Left renal cortex interstitium (tissue), 4 donors: ENCODE measurements at regions not wholly inside any gene's neighbourhood (a gene's known extent, or its start where the extent isn't known, plus 50 kb on each side); places are given as distances from the start of the nearest gene placed in this dataset.

Experiments
- DNase-seq, 4 donors: peaks; one replicate each; pipeline ENCODE4 v3.0.0-alpha.2; 2013; ENCODE audit warnings: low read depth in 4 of 4, low spot score in 2 of 4, missing footprints in 1 of 4

DNA sequence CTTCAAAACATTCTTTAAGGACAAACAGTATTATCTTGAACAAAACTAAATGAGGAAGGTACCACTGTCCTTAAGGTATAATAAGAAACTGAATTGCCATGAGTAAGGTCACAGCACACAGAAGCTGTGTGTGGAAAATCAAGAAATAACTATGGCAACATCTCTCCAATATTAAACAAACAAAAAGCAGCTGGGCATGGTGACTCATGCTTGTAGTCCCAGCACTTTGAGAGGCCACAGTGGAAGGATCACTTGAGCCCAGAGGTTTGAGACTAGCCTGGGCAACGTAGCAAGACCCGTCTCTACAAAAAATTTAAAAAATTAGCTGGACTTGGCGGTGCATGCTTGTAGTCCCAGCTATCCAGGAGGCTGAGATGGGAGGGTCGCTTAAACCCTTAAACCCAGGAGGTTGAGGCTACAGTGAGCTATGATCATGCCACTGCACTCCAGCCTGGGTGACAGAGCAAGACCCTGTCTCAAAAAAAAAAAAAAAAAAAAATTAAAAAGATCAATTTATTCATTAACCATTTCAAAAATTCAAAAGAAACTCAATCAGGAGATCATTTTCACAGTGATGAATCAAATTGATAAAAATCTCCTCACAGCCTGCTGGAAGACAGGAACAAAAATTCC is 195.4 kb downstream of the SKIDA1 start:
- no peak for DNase-seq

DNA sequence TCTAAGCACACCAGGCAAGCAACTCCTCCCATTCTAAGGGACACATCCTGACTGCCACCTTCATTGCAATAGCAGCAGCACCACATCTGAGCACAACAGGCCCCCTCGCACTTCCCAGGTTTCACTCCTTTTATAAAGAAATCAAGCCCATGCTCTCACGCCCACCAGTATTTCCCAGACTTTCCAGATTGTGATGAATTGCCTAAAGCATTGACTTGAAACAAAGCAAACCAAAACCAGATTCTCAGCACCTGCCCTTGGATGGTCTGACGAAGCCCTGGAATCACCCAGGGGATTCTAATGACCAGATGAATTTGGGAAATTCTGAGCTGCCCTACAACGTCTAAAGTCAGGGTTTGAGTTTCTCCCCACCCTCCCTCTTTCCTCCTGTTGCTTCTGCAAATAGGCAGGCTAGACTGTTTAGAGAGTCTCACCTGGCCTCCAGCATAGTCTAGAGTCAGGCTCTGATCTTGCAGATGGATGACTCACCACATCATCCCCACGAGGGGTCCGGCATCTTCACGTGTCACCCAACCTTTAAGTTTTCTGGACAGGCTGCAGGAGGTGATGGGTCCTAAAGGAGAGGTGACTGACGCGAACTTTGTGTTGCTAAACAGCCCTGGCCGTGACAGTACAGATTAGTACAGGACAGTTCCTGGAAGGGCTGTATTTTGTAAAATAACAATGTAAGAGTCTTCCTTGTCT is 198.0 kb downstream of the SKIDA1 start:
- no peak for DNase-seq

DNA sequence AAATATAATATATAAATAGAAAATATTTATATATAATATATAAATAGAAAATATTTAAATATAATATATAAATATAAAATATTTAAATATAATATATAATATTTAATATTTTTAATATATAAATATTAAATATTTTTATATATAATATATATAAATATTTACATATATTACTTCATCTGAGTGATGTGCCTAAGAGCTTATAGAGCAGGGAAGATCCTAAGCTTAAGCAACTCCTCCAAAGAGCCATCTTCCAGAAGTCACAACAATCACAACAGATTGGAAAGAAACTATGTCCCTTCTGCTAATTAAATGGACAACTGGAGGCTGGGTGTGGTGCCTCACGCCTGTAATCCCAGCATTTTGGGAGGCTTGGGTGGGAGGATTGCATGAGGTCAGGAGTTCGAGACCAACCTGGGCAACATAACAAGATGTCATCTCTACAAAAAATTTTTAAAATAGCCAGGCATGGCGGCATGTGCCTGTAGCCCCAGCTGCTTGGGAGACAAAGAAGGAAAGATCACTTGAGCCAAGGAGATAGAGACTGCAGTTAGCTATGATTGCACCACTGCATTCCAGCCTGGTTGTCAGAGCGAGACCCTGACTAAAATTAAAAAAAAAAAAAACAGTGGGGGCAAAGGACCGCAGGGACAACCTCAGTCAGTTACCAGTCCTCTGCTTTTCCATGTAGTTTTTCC is 198.7 kb downstream of the SKIDA1 start:
- DNase-seq = no peak

DNA sequence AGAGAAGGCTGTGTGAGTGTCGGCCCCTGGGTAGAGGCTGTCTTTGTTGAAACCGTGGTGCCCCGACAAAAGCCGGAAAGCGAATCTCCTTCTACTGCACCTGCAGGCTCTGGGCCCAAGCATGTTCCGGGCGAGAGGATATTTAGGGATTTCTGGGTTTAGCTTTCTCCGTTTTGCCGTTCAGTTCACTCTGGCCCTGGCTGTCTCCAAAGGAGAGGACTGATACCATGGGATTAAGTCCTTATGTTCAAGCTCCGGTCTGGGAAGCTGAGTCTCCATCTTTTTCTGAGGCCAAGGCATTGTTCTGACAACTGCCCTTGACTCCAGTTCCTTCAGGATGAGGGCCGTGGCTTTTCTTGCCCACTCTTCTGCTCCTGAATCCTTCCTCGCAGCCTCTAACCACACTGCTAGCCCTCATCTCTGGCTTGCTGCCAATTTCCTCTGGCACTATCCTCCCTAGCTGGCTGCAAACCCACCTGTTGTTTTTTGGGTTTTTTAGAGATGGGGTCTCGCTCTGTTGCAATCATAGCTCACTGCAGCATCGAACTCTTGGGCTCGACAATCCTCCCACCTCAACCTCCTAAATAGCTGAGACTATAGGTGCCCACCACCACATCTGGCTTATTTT is 206.8 kb downstream of the SKIDA1 start:
- DNase-seq = no peak

DNA sequence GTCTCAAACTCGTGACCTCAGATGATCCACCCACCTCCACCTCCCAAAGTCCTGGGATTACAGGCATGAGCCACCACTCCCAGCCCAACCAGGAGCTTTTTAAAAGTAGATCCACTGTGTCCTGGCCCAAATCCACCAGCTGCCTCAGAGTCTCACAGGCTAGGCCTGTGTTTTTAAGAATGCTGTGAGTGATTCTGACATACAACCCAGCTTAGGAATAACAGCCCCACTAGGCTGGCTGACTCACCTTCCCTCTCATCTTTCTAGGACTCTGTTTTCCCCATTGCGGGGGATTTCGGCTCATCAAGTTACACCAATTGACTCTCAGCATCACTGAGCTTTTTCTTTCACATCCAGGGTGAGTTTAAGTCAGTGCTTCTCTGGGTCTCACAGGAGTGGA is 207.6 kb downstream of the SKIDA1 start:
- DNase-seq = no peak

DNA sequence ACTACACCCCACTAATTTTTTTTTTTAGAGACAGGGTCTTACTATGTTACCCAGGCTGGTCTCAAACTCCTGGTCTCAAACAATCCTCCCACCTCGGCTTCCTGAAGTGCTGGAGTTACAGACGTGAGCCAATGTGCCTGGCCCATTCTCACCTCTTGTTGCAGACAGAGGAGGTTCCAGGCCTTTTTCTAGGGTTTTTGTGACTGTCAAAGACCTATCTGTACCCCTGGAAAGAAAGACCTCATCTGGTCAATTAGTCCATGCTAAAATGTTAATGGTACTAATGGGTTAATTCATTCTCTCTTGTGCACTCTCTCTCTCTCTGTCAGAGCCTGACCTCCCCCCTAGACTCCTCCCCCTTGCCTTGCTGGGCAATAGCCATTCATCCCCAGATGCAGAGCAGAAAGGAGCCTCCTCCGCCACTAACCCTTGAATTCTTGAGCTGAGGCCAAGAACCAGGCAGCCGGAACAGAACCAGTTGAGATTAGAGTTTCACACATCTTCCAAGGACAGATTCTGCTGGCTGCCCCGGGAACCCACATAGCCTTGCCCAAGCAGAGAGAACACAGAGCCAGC is 209.7 kb downstream of the SKIDA1 start:
- peak in 1 of 4 donors; percentile 89 for DNase-seq

DNA sequence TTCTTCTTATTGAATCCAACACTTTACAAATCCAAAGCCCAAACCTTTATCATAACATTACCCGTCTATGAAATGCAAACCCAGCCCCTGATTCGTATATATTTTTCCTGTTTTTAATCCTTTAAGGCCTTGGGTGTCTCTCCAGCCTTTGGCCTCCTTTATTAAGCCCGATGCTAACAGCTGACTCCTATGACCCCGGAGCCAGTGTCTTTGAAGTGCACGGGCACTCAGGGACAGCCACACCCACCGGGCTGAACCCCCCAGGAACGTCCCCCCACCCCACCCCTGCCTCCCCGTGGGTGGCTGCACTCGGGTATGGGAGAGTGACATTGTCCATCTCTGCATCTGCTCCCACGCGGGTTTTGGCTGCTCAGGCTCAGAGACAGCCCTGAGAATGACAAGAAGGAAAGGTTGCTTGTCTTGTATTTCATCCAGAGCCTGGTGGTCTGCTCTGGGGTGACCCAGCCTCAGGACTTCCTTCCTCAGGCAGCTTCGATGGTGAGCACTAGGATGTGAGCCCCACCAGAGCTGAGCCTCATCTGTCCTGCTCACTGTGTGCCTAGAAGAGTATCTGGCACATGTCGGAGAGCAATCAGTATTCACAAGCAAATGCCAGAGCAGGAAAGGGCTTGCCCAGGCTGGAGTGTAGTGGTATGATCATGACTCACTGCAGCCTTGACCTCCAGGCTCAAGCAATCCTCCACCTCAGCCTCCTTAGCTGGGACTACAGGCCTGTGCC is 210.4 kb downstream of the SKIDA1 start:
- no peak for DNase-seq

DNA sequence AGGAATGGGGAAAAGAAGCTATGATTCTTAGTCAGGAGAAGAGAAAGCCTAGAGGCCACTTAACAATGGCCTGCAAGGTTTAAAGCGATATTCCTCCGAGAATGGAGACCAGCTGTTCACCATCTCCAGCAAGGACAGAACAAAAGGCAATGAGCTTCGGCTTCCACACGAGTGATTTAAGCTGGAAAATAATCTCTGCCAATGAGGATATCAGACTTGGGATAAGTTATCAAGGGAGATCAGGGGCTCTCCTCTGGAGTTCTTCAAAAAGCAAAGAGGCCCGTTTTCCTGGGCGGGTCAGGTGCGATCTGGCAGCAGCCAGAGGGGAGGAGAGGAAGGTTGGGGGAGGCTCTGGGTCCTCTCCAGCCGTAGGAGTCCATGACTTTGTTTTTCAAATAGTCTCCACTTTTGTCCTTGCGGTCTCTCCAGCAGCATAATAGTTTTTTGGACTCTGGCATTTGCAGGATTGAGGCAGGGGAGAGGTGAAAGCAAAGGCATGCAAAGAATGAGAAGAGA is 211.3 kb downstream of the SKIDA1 start:
- DNase-seq = no peak

DNA sequence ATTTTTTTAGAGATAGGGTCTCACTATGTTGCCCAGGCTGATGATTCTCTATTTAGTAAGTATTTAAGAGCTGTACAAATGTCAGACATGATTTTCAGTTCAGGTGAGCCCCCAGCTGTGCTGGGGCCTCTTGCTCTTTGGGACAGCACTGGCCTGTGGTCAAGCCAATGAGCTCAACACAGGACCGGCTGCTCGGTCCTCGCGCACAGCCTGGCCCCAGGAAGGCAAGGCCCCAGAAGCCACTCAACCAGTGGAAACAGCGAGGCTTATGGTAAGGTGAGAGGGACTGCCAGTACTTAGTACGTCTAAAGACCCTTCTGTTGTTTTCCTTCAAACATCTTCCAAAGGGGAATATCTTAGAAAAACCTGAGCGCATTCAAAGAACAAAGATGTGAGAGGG is 211.8 kb downstream of the SKIDA1 start:
- no peak for DNase-seq

DNA sequence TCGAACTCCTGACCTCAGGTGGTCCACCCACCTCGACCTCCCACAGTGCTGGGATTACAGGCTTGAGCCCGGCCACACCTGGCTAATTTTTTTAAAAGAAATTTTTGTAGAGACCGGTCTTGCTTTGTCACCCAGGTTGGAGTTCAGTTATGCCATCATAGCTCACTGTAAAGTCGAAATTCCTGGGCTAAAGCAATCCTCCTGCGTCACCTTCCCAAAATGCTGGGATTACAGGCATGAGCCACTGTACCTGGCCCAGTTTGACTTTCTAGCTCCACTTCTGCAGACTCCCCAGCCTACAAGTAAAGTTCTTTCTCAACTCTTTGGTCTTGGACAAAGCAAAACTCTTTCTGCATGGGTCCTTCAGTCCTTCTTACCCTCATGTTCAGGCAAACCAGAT is 214.1 kb downstream of the SKIDA1 start:
- DNase-seq = no peak

DNA sequence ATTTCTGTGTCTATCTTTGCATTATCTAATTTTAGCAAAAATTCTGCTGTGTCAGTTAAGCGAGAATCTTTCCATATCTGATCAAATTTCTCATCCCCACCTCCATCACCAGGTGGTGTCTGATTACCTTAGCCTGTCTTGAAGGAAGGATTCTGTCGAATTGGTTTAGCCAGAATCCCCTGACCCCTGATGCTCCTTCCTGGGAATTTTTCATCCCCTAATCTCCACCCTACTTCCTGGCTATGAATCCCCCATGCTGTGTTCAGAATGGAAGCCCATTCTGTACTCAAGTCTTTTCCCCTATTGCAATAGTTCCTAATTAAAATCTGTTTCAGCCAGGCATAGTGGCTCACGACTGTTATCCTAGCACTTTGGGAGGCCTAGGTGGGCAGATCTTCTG is 216.1 kb downstream of the SKIDA1 start:
- DNase-seq = no peak

DNA sequence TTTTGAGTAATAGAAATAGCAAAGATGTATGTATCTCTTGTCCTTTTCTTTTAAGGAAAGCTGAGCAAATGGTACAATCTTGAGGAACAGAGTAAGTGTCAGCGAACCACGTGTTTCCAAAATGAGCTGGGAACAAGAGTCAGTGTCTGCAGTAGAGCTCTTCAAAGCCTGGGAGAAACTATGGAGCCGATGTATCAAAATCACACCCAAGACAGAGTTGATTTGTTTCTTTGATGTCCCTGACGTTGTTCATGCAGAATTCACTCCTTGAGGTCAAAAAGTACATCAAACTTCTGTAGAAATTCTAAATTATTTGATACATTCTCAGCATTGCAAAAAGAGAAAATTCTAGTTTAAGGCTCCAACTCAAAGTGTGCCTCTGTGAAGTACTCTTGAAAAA is 216.5 kb downstream of the SKIDA1 start:
- DNase-seq = no peak

DNA sequence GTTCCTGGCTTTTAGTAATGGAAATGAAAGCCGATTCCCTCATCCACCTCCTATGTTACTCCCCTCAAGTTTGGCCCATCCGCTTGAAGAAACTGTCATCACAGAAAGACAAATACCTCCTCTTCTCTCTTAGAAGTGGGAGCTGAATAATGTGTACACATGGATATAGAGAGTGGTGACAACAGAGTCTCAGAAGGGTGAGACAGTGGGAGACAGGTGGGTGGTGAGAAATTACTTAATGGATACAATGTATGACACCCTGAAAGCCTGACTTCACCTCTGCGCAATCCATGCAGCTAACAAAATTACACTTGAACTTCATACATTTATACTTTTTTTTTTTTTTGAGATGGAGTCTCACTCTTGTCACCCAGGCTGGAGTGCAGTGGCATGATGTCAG is 217.5 kb downstream of the SKIDA1 start:
- DNase-seq = no peak

DNA sequence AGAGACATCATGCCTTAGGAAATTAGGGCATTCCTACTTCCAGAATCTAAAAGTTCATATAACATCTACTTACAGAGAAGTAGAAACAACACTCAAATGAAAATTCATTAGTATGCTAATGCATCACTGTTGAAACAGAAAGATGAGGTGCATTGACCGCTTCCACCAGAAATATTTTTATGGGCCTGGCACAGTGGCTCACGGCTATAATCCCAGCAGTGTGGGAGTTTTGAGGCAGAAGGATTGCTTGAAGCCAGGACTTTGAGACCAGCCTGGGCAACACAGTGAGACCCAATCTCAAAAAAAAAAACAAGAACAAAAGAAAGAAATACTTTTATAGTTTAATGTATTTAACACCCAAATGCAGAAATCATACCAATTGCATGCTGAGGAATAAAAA is 220.9 kb downstream of the SKIDA1 start:
- DNase-seq = no peak

DNA sequence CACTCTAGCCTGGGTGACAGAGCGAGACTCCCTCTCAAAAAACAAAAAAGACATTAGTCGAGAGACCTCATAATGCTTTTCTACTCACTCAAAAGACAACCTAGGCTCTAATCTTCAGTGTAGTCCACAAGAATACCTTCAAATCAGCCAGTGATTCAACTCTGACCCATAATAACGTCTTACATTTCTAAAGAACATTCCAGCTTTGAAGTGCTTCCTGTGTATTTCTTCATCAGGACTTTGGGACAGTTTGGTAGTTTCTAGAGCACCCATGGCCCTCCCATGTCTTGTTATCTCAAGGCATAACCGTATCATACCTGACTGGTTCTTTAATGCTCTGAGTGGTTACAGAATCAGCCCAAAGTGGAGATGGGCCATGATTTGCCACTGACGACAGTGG is 221.3 kb downstream of the SKIDA1 start:
- DNase-seq = no peak

DNA sequence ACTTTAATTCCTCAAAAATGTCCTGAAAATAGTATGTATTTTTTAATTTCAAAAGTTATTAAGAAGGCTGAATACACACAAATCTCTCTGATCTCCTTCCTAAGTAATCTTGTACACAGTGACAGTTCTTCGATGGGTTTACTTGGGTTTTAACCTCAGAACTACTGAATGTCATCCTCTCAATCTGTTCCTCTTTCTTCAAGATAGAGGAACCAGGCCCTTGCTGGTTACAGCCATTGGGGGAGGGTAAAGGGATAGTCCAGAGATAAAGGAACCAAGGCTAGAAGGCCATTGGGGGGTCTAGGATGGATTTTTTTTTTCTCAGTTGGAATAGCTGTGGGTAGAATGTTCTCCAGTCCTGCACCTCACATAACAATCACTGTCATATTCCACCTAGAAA is 224.9 kb downstream of the SKIDA1 start:
- DNase-seq = no peak

DNA sequence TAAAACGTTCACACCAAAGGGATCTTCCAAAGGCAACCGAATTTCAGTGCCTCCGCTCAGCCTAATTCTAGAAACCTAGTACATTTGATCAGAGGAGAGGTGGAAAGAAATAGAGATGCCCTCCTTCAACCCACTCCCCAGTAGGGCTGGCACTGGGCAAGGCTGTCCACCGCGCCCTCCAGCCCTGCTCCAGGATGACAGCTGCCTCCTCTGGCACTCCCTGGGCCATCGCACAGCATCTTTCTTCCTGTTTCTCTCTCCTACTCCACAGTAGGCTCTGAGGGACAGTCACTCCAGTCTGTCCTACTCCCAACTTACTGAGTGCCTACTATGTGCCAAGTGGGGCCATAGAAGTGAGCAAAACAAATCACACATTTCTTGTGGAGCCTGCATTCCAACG is 226.2 kb downstream of the SKIDA1 start:
- DNase-seq = no peak

DNA sequence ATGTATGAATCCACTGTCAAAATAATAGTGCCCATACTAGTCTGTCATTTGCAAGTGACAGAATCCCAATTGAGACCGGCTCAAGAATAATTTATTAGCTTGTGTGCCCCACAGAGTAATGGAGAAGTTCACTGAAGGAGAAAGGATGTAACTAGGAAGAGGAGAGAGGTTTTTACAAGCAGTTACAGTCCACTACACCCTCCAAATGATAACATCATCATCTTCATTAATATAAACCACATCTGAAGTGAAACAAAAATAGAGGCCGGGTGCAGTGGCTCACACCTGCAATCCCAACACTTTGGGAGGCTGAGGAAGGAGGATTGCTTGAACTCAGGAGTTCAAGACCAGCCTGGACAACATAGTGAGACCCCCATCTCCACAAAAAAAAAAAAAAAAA is 226.8 kb downstream of the SKIDA1 start:
- no peak for DNase-seq

DNA sequence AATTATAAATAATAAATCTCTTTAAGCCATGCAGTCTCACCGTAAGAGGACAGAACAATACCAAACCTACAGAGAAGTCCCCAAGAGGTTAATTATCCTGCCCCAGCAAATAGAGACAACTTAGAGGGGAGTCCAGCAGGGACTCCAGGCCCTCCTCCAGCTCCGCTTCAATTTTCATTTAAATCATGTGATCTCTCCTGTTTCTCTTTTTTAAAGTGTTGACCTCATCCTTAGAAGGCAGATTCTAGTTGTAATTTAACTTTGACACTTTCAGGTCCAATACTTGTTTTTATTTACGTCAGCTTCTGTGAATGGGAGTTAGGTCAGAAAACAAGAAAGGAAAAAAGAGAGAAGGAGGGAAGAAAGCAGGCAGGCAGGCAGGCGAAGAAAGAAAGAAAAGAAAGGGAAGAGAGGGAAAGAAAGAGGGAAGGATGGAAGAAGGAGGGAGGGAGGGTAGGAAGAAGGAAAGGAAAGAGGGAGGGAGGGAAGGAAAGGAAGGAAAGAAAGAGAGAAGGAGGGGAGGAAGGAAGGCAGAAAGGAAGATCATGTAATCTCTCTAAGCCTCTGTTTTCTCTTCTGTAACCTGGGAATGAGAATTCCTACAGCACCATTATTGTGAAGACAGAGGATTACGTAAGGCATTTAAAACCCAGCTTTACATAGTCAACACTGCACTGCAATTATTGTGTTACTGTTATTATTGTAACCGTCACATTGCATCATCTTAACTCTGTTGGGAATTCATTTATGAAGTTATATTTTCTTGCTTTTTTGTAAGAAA is 227.7 kb downstream of the SKIDA1 start:
- DNase-seq = no peak
